Body of pancreas (tissue), 4 donors: ENCODE measurements at regions not wholly inside any gene's neighbourhood (a gene's known extent, or its start where the extent isn't known, plus 50 kb on each side); places are given as distances from the start of the nearest gene placed in this dataset.

Experiments used
- CTCF ChIP-seq, 7 experiments: fragments of 450-650 bp in 4 of 7; fragments of 200-600 bp in 3 of 7; sonication (generic) in 3 of 7; IDR thresholded peaks; one replicate each; pipeline ENCODE4 v1.5.1; 2016 to 2019; ENCODE audit warnings: antibody characterized with exemption in 7 of 7
- POLR2A ChIP-seq, 3 donors: fragments of 450-650 bp; IDR thresholded peaks; one replicate each; pipeline ENCODE4 v1.6.1; 2016; ENCODE audit warnings: antibody characterized with exemption in 3 of 3, mild to moderate bottlenecking in 2 of 3

- TF ChIP-seq CTCF (IDR thresholded peaks at IDR 0.05) (no peak), POLR2A (IDR thresholded peaks at IDR 0.05) (no peak)
These were observed 1245.5 kb downstream of the GATA3 start for GRCh38 chr10:9299966-9300365.
